ENCODE measurements at regions not wholly inside any gene's neighbourhood (a gene's known extent, or its start where the extent isn't known, plus 50 kb on each side); places are given as distances from the start of the nearest gene placed in this dataset.

GRCh38 chr5:146394486-146394885, 52.6 kb upstream of the TCERG1 start:
- Histone ChIP-seq H2AFZ (ENCODE audit: control insufficient read depth, low read length) (no peak overlapping the region), H3K27ac (ENCODE audit: control insufficient read depth, insufficient read depth, low read length) (no peak overlapping the region), H3K79me2 (ENCODE audit: control insufficient read depth, insufficient read depth, low read length) (no peaks in the 10 kb centered on the region), H4K20me1 (ENCODE audit: control insufficient read depth, extremely low read depth, insufficient read depth, low read length) (no peaks in the 10 kb centered on the region), H3K4me3 (ENCODE audit: control insufficient read depth in 2 of 3, extremely low read depth in 1 of 3, insufficient read depth in 2 of 3, low read depth in 1 of 3, low read length in 3 of 3) (no peak overlapping the region), H3K9ac (ENCODE audit: control insufficient read depth, extremely low read depth, insufficient read depth, low read length) (no peak overlapping the region), H3K4me1 (ENCODE audit: control insufficient read depth, extremely low read depth, insufficient read depth, low read length) (no peaks in the 10 kb centered on the region), H3K9me1 (ENCODE audit: control insufficient read depth, extremely low read depth, insufficient read depth, low read length) (no peaks in the 10 kb centered on the region), H3K36me3 (ENCODE audit: control insufficient read depth in 2 of 2, extremely low read depth in 1 of 2, insufficient read depth in 2 of 2, low read length in 2 of 2) (no peaks in the 10 kb centered on the region), H3K4me2 (ENCODE audit: control insufficient read depth, extremely low read depth, insufficient read depth, low read depth, low read length) (peak overlapping the region; percentile 42), H3K27me3 (ENCODE audit: control insufficient read depth, extremely low read depth, insufficient read depth, low read length) (peaks cover 11% of the 10 kb centered on the region), H3K9me3 (ENCODE audit: control insufficient read depth, low read depth, low read length) (no peaks in the 10 kb centered on the region)
- FAIRE-seq, result no peak
- DNase-seq (ENCODE audit: low read depth, low spot score), result no peak
- dilution Hi-C loops (cut with MboI; ENCODE audit: extremely low pct_ligation_motif_present, low sequenced_read_pairs), result no loop called here
- TF ChIP-seq, protein P1, sequence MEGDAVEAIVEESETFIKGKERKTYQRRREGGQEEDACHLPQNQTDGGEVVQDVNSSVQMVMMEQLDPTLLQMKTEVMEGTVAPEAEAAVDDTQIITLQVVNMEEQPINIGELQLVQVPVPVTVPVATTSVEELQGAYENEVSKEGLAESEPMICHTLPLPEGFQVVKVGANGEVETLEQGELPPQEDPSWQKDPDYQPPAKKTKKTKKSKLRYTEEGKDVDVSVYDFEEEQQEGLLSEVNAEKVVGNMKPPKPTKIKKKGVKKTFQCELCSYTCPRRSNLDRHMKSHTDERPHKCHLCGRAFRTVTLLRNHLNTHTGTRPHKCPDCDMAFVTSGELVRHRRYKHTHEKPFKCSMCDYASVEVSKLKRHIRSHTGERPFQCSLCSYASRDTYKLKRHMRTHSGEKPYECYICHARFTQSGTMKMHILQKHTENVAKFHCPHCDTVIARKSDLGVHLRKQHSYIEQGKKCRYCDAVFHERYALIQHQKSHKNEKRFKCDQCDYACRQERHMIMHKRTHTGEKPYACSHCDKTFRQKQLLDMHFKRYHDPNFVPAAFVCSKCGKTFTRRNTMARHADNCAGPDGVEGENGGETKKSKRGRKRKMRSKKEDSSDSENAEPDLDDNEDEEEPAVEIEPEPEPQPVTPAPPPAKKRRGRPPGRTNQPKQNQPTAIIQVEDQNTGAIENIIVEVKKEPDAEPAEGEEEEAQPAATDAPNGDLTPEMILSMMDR (optimal IDR thresholded peaks at IDR 0.05 in 1 of 3, IDR thresholded peaks at IDR 0.05 in 1 of 3, conservative IDR thresholded peaks at IDR 0.05 in 1 of 3; ENCODE audit: extremely low read depth in 1 of 3, insufficient read depth in 2 of 3, low read length in 3 of 3), result no peak
- TF ChIP-seq EZH2 (IDR thresholded peaks at IDR 0.05; ENCODE audit: low read length), result no peak

DNA sequence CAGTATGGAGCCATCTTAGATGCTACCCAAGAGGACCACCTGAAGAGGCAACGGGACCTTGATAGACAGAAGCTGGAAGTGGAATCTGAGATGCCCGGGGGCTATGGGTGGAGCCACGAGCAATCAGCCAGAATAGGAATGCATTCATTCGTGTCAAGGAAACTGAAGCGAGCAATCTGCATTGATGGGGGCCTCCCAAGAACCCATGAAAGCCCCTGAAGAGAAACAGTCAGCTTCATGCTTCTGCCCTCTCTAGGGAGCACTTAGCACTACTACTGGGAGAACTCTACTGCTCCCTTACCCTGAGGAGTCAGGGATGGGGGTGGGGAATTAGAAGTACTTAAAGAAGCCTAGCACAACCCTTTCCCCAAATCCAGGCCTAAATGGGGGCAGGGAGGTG, 51.9 kb upstream of the TCERG1 start:
- Histone ChIP-seq H3K4me1 (ENCODE audit: control insufficient read depth, extremely low read depth, insufficient read depth, low read length) (no peaks in the 10 kb centered on the region), H3K27me3 (ENCODE audit: control insufficient read depth, extremely low read depth, insufficient read depth, low read length) (peaks cover 14% of the 10 kb centered on the region), H3K36me3 (ENCODE audit: control insufficient read depth in 2 of 2, extremely low read depth in 1 of 2, insufficient read depth in 2 of 2, low read length in 2 of 2) (no peaks in the 10 kb centered on the region), H3K79me2 (ENCODE audit: control insufficient read depth, insufficient read depth, low read length) (no peaks in the 10 kb centered on the region), H3K4me2 (ENCODE audit: control insufficient read depth, extremely low read depth, insufficient read depth, low read depth, low read length) (no peak overlapping the region), H4K20me1 (ENCODE audit: control insufficient read depth, extremely low read depth, insufficient read depth, low read length) (no peaks in the 10 kb centered on the region), H3K27ac (ENCODE audit: control insufficient read depth, insufficient read depth, low read length) (no peak overlapping the region), H3K9me1 (ENCODE audit: control insufficient read depth, extremely low read depth, insufficient read depth, low read length) (no peaks in the 10 kb centered on the region), H3K4me3 (ENCODE audit: control insufficient read depth in 2 of 3, extremely low read depth in 1 of 3, insufficient read depth in 2 of 3, low read depth in 1 of 3, low read length in 3 of 3) (no peak overlapping the region), H3K9me3 (ENCODE audit: control insufficient read depth, low read depth, low read length) (no peaks in the 10 kb centered on the region), H3K9ac (ENCODE audit: control insufficient read depth, extremely low read depth, insufficient read depth, low read length) (no peak overlapping the region), H2AFZ (ENCODE audit: control insufficient read depth, low read length) (no peak overlapping the region)
- dilution Hi-C loops (cut with MboI; ENCODE audit: extremely low pct_ligation_motif_present, low sequenced_read_pairs), result no loop called here
- FAIRE-seq (no peak), DNase-seq (ENCODE audit: low read depth, low spot score) (no peak)
- TF ChIP-seq, protein P1 (optimal IDR thresholded peaks at IDR 0.05 in 1 of 3, IDR thresholded peaks at IDR 0.05 in 1 of 3, conservative IDR thresholded peaks at IDR 0.05 in 1 of 3; ENCODE audit: extremely low read depth in 1 of 3, insufficient read depth in 2 of 3, low read length in 3 of 3), result no peak
- TF ChIP-seq EZH2 (IDR thresholded peaks at IDR 0.05; ENCODE audit: low read length), result no peak

Measured in keratinocyte (primary cell).